SK-N-SH (cell line): ENCODE measurements at regions not wholly inside any gene's neighbourhood (a gene's known extent, or its start where the extent isn't known, plus 50 kb on each side); places are given as distances from the start of the nearest gene placed in this dataset.

ENCODE experiments used
- EP300 ChIP-seq, 2 experiments: IDR thresholded peaks; 2 replicates each; pipeline versions ENCODE4 v1.4.0 to v1.6.1; 2012; ENCODE audit warnings: borderline replicate concordance in 1 of 2, low read depth in 1 of 2, low read length in 1 of 2
- EZH2phosphoT487 ChIP-seq: fragments of 200-600 bp; sonication (generic); IDR thresholded peaks from 2 replicates; pipeline ENCODE4 v1.6.1; 2017; ENCODE audit warnings: low read depth, mixed run types, mild to moderate bottlenecking, antibody characterized with exemption, moderate library complexity, borderline replicate concordance
- FOXJ3 ChIP-seq: sonication (generic); formaldehyde crosslinking; IDR thresholded peaks from 2 replicates; pipeline ENCODE4 v1.5.1; 2020; ENCODE audit warnings: mild to moderate bottlenecking, missing genetic modification reagents
- POLR2AphosphoS5 ChIP-seq: IDR thresholded peaks from 2 replicates; pipeline ENCODE4 v1.6.1; 2012; ENCODE audit warnings: low read depth, low read length
- RAD21 ChIP-seq: IDR thresholded peaks from 2 replicates; pipeline ENCODE4 v1.6.1; 2012; ENCODE audit warnings: mild to moderate bottlenecking, low read length
- SIN3A ChIP-seq: IDR thresholded peaks from 2 replicates; pipeline ENCODE4 v1.6.1; 2012; ENCODE audit warnings: low read depth, mild to moderate bottlenecking, low read length, moderate library complexity, borderline replicate concordance
- TAF1 ChIP-seq: IDR thresholded peaks from 2 replicates; pipeline ENCODE4 v1.6.1; 2012; ENCODE audit warnings: low read depth, mild to moderate bottlenecking, low read length, moderate library complexity, borderline replicate concordance
- TEAD4 ChIP-seq: IDR thresholded peaks from 2 replicates; pipeline ENCODE4 v1.4.0; 2012; ENCODE audit warnings: mild to moderate bottlenecking, borderline replicate concordance; ENCODE audit not compliant: insufficient read depth
- YY1 ChIP-seq: IDR thresholded peaks from 2 replicates; pipeline ENCODE4 v1.4.0; 2012; ENCODE audit warnings: low read depth, mild to moderate bottlenecking
- TF ChIP-seq, protein P1 (sequence below): fragments of 200-600 bp; sonication (generic); IDR thresholded peaks from 2 replicates; pipeline ENCODE4 v1.6.1; 2017; ENCODE audit warnings: antibody characterized with exemption, mild to moderate bottlenecking, moderate library complexity
- TF ChIP-seq, protein P2 (sequence below): IDR thresholded peaks from 2 replicates; pipeline ENCODE4 v1.4.0; 2012; ENCODE audit warnings: low read depth

GRCh38 chr2:117500721-117501120 lies 313.8 kb upstream of the DDX18 start:
- TF ChIP-seq, protein P1, sequence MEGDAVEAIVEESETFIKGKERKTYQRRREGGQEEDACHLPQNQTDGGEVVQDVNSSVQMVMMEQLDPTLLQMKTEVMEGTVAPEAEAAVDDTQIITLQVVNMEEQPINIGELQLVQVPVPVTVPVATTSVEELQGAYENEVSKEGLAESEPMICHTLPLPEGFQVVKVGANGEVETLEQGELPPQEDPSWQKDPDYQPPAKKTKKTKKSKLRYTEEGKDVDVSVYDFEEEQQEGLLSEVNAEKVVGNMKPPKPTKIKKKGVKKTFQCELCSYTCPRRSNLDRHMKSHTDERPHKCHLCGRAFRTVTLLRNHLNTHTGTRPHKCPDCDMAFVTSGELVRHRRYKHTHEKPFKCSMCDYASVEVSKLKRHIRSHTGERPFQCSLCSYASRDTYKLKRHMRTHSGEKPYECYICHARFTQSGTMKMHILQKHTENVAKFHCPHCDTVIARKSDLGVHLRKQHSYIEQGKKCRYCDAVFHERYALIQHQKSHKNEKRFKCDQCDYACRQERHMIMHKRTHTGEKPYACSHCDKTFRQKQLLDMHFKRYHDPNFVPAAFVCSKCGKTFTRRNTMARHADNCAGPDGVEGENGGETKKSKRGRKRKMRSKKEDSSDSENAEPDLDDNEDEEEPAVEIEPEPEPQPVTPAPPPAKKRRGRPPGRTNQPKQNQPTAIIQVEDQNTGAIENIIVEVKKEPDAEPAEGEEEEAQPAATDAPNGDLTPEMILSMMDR, result no peak
- TF ChIP-seq, protein P2, sequence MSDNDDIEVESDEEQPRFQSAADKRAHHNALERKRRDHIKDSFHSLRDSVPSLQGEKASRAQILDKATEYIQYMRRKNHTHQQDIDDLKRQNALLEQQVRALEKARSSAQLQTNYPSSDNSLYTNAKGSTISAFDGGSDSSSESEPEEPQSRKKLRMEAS, result no peak
- no peak for TF ChIP-seq RAD21
- TF ChIP-seq TEAD4, result no peak
- TF ChIP-seq YY1, result no peak
- TF ChIP-seq TAF1, result no peak
- TF ChIP-seq FOXJ3 (CRISPR knock-in tag), result no peak
- TF ChIP-seq EP300 (IDR thresholded peaks at IDR 0.05; ENCODE audit: borderline replicate concordance in 1 of 2, low read depth in 1 of 2, low read length in 1 of 2), result no peak
- TF ChIP-seq SIN3A, result no peak
- no peak for TF ChIP-seq POLR2AphosphoS5
- TF ChIP-seq EZH2phosphoT487, result no peak
